Right lobe of liver (tissue), 6 donors: ENCODE measurements at regions not wholly inside any gene's neighbourhood (a gene's known extent, or its start where the extent isn't known, plus 50 kb on each side); places are given as distances from the start of the nearest gene placed in this dataset.

ENCODE experiments used
- ATAC-seq, 4 donors: fragments of 200-7000 bp; cut with Tn5 transposase; one replicate each; pipeline ENCODE4 v1.9.1; 2020; ENCODE audit warnings: mild to moderate bottlenecking in 4 of 4, moderate library complexity in 4 of 4
- DNase-seq, 3 donors: peaks; one replicate each; pipeline ENCODE4 v3.0.0-alpha.2; 2020
- H3K27ac ChIP-seq, 3 donors: fragments of 200-600 bp; one replicate each; pipeline ENCODE4 v1.8.0; 2022
- H3K27me3 ChIP-seq, 2 donors: fragments of 200-600 bp; one replicate each; pipeline ENCODE4 v1.8.0; 2022
- H3K36me3 ChIP-seq, 4 donors: fragments of 200-600 bp; sonication (generic) in 1 of 4; one replicate each; pipeline versions ENCODE4 v1.5.1 to v1.8.0; 2017 to 2022; ENCODE audit warnings: control low read depth in 1 of 4
- H3K4me1 ChIP-seq, 4 donors: fragments of 200-600 bp; sonication (generic) in 1 of 4; one replicate each; pipeline versions ENCODE4 v1.5.1 to v1.8.0; 2017 to 2022; ENCODE audit warnings: control low read depth in 1 of 4
- H3K4me3 ChIP-seq, 3 donors: fragments of 200-600 bp; one replicate each; pipeline ENCODE4 v1.8.0; 2022
- H3K9me3 ChIP-seq, 4 donors: fragments of 200-600 bp; sonication (generic) in 1 of 4; one replicate each; pipeline versions ENCODE4 v1.5.1 to v1.8.0; 2017 to 2022; ENCODE audit warnings: control low read depth in 1 of 4
- POLR2A ChIP-seq: fragments of 450-650 bp; IDR thresholded peaks from one replicate; pipeline ENCODE4 v1.6.1; 2017; ENCODE audit warnings: antibody characterized with exemption, mild to moderate bottlenecking
- WGBS: methylation state at CpG from one replicate; pipeline ENCODE4 v1.1.6; 2018; ENCODE audit warnings: low coverage, low lambda C conversion rate; ENCODE audit not compliant: insufficient coverage; ENCODE audit errors: missing lambda C conversion rate; 5-methylcytosine and 5-hydroxymethylcytosine counted together
- intact Hi-C, 2 donors: fragments of 100-400 bp; cut with DNase I; formaldehyde crosslinking; loops; one replicate each; pipeline versions ENCODE4 v1.11.2 to v1.14.1; 2022
- TF ChIP-seq, protein P1 (sequence below), 4 donors: fragments of 200-600 bp in 3 of 4; fragments of 450-650 bp in 1 of 4; IDR thresholded peaks; one replicate each; pipeline versions ENCODE4 v1.5.1 to v1.8.0; 2016 to 2022; ENCODE audit warnings: antibody characterized with exemption in 4 of 4, mild to moderate bottlenecking in 2 of 4
- donor health status: DM: no; HTN: yes; CAD: no.
- donor health status: DM: no; HTN: no; CAD: no.
- donor health status: DM: no; HTN: no; CAD: no.
- donor health status: DM: no; HTN: yes; CAD: no.
- donor health status: DM: no; HTN: yes; CAD: no.

DNA sequence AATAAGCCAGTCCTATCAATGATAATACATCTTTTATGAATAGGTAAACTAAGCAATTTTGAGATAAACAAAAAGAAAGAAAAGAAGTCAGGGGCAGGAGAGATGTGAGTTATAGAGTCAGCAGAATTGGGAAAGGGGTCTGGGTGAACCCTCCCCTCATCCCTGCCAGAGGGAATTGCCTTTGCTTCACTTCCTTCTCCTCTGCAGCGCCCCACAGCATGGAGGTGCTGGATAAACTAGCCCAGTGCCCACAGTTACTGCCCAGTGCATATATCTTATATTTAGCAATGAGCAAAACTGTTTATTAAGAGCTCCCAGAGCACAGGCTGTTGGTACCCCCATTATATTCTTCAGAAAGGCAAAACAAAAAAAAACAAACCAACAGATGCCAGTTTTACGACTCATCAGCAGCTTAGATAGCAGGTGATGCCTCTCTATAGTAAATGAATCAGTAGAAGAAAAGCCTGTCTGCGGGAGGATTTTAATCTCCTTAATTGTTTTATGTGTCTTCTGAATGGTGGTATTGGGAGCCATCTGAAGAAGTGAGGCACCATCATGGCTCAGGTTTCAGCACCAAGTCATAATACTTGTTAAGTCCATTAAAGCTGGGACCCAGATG, 419.2 kb downstream of the EPM2A start:
- no peaks in the 10 kb centered on the region for H3K4me1 ChIP-seq
- WGBS = 80% methylated on average over 2 of the region's 3 CpGs
- no peaks in the 10 kb centered on the region for H3K36me3 ChIP-seq
- DNase-seq (no peak), ATAC-seq (no peak)
- H3K4me3 ChIP-seq = no peak overlapping the region
- TF ChIP-seq, protein P1, sequence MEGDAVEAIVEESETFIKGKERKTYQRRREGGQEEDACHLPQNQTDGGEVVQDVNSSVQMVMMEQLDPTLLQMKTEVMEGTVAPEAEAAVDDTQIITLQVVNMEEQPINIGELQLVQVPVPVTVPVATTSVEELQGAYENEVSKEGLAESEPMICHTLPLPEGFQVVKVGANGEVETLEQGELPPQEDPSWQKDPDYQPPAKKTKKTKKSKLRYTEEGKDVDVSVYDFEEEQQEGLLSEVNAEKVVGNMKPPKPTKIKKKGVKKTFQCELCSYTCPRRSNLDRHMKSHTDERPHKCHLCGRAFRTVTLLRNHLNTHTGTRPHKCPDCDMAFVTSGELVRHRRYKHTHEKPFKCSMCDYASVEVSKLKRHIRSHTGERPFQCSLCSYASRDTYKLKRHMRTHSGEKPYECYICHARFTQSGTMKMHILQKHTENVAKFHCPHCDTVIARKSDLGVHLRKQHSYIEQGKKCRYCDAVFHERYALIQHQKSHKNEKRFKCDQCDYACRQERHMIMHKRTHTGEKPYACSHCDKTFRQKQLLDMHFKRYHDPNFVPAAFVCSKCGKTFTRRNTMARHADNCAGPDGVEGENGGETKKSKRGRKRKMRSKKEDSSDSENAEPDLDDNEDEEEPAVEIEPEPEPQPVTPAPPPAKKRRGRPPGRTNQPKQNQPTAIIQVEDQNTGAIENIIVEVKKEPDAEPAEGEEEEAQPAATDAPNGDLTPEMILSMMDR (IDR thresholded peaks at IDR 0.05) = no peak
- H3K27ac ChIP-seq = no peak overlapping the region
- intact Hi-C loops = no loop called here
- no peaks in the 10 kb centered on the region for H3K27me3 ChIP-seq
- H3K9me3 ChIP-seq = no peaks in the 10 kb centered on the region

DNA sequence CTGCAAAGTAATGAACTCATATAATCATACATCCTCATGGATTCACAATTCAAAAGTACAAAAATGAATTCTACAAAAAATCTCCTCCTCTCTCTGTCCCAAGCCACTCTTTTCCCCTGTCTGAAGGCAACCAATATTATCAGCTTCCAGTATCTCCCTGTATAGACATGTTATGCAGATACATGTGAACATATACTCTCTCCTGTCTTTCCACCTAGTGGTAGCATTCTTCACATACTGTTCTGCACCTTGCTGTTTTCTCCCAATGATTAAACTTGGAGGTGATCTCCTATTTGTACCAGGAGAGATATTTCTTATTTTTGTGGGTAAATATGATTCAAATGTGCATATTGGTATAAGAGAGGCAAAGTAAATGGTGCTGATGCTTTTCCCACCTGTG, 416.4 kb downstream of the EPM2A start:
- TF ChIP-seq POLR2A = no peak
- TF ChIP-seq, protein P1 (IDR thresholded peaks at IDR 0.05) = no peak
- ATAC-seq = no peak

DNA sequence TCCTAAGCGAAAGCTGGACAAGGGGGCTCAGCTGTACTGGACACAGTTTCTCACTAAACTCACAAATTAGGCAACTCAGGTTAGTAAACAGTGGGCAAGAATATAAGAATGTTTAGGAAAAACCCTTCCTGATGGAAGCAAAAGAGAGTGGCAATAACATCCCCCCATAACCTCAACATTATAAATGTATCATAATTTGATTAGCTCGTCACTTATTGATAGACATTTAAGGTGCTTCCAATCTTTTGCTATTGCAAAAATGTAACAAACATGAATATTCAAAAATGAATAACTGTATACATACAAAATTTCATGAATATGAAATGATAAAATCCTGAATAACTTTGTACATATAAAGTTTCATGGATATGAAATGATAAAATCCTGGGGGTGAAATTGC, 415.7 kb downstream of the EPM2A start:
- TF ChIP-seq POLR2A = no peak
- TF ChIP-seq, protein P1 (IDR thresholded peaks at IDR 0.05) = no peak
- H3K27ac ChIP-seq = no peak overlapping the region
- WGBS = 88% methylated on average over 1 of the region's 2 CpGs
- no peak for DNase-seq
- H3K27me3 ChIP-seq = no peaks in the 10 kb centered on the region
- intact Hi-C loops = no loop called here
- ATAC-seq = no peak
- no peaks in the 10 kb centered on the region for H3K4me1 ChIP-seq
- H3K4me3 ChIP-seq = no peak overlapping the region
- no peaks in the 10 kb centered on the region for H3K9me3 ChIP-seq
- no peaks in the 10 kb centered on the region for H3K36me3 ChIP-seq

More for the DNA sequence above, 416.4 kb downstream of the EPM2A start:
- Histone ChIP-seq H3K27ac (no peak overlapping the region), H3K4me1 (no peaks in the 10 kb centered on the region), H3K4me3 (no peak overlapping the region), H3K27me3 (no peaks in the 10 kb centered on the region), H3K36me3 (no peaks in the 10 kb centered on the region), H3K9me3 (no peaks in the 10 kb centered on the region)
- intact Hi-C loops = no loop called here
- no peak for DNase-seq

DNA sequence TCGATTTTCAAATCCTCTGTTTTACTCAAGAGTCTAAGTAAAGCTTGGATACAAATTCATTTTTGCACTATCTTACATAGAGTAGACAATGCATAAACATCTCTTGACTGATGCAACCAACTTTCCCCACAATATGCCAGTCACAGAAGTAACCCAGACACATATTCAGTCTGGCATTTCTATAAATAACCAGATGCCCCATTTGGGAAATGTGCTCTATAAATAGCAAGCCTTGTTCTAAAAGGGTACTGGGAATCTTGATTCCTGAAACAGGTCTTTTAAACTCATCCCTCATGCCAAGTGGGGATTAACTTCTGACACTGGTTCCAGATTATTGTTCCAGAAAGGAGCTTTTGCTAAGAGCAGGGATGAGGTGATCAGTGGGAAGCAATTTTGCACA, 411.7 kb downstream of the EPM2A start:
- WGBS = 46% methylated on average over 1 of the region's 1 CpG
- Histone ChIP-seq H3K4me3 (no peak overlapping the region), H3K27ac (no peak overlapping the region), H3K4me1 (no peaks in the 10 kb centered on the region), H3K9me3 (no peaks in the 10 kb centered on the region), H3K36me3 (no peaks in the 10 kb centered on the region), H3K27me3 (no peaks in the 10 kb centered on the region)
- DNase-seq (no peak), ATAC-seq (no peak)
- intact Hi-C loops = no loop called here
- no peak for TF ChIP-seq POLR2A
- TF ChIP-seq, protein P1 (IDR thresholded peaks at IDR 0.05) = no peak

DNA sequence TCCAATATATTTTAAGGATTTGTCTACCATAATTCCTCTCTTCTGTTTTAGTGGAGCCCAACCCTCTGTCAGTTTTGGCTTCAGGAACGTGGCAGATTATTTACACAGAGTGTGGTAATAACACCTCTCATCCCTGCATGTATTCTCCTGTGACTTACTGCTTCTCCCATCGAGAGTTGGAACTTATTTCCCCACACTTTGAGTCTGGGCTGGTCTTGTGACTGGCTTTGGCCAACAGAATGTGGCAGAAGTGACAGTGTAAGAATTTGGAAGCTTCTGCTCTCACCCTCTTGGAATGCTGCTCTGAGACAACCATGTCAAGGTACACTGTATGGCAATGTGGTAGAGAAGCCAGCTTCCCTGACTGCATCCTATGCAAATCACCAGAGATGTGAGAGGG, 407.7 kb downstream of the EPM2A start:
- peak in 2 of 4 donors; percentile 34 to 71 for ATAC-seq
- no peaks in the 10 kb centered on the region for H3K27me3 ChIP-seq

More for the DNA sequence above, 407.7 kb downstream of the EPM2A start:
- H3K4me3 ChIP-seq = no peak overlapping the region
- H3K36me3 ChIP-seq = no peaks in the 10 kb centered on the region
- intact Hi-C loops = no loop called here
- no peak for DNase-seq
- TF ChIP-seq, protein P1 (IDR thresholded peaks at IDR 0.05) = no peak
- TF ChIP-seq POLR2A = no peak
- no peaks in the 10 kb centered on the region for H3K9me3 ChIP-seq
- 10% methylated on average over 2 of the region's 2 CpGs for WGBS
- no peak overlapping the region for H3K27ac ChIP-seq
- peaks cover 0 to 4% (median 0%) of the 10 kb centered on the region in 4 donors for H3K4me1 ChIP-seq
